ENCODE measurements at regions not wholly inside any gene's neighbourhood (a gene's known extent, or its start where the extent isn't known, plus 50 kb on each side); places are given as distances from the start of the nearest gene placed in this dataset.

- no peak overlapping the region for H3K27ac ChIP-seq
- WGBS, 3 donors: 91 to 96% (median 94%) methylated on average over 24 to 25 of the region's 25 CpGs
- H3K27me3 ChIP-seq: no peaks in the 10 kb centered on the region
- H3K9me3 ChIP-seq: no peaks in the 10 kb centered on the region
- H3K36me3 ChIP-seq: no peaks in the 10 kb centered on the region
- intact Hi-C loops (cut with DNase I): loop anchor here in 1 of 4 donors (10.0 kb wide), 1 partner anchor 56 kb away; no protein-coding TSS in a partner anchor
- no peak for DNase-seq
- TF ChIP-seq EP300 (IDR thresholded peaks at IDR 0.05): no peak
- TF ChIP-seq POLR2A (IDR thresholded peaks at IDR 0.05): no peak
- no peak for TF ChIP-seq CTCF (IDR thresholded peaks at IDR 0.05)
- no peaks in the 10 kb centered on the region for H3K4me1 ChIP-seq (ENCODE audit: insufficient read depth)
- H3K4me3 ChIP-seq: no peak overlapping the region
These were observed 1268.9 kb downstream of the BRD1 start for GRCh38 chr22:48558606-48559402.

- no peak for DNase-seq
- WGBS, 3 donors: 95 to 96% (median 96%) methylated on average over 12 of the region's 12 CpGs
- no peak overlapping the region for H3K4me3 ChIP-seq
- H3K9me3 ChIP-seq: no peaks in the 10 kb centered on the region
- intact Hi-C loops (cut with DNase I): loop anchor here in 1 of 4 donors (10.0 kb wide), 1 partner anchor 57 kb away; no protein-coding TSS in a partner anchor
- no peaks in the 10 kb centered on the region for H3K4me1 ChIP-seq (ENCODE audit: insufficient read depth)
- no peak overlapping the region for H3K27ac ChIP-seq
- H3K27me3 ChIP-seq: no peaks in the 10 kb centered on the region
- TF ChIP-seq EP300 (IDR thresholded peaks at IDR 0.05): no peak
- no peak for TF ChIP-seq POLR2A (IDR thresholded peaks at IDR 0.05)
- TF ChIP-seq CTCF (IDR thresholded peaks at IDR 0.05): no peak
- H3K36me3 ChIP-seq: no peaks in the 10 kb centered on the region
These were observed 1269.7 kb downstream of the BRD1 start for GRCh38 chr22:48558016-48558415.

GRCh38 chr22:48557473-48557872 is 1270.2 kb downstream of the BRD1 start:
- Histone ChIP-seq H3K27me3 (no peaks in the 10 kb centered on the region), H3K36me3 (no peaks in the 10 kb centered on the region), H3K9me3 (no peaks in the 10 kb centered on the region), H3K4me3 (no peak overlapping the region), H3K27ac (no peak overlapping the region), H3K4me1 (ENCODE audit: insufficient read depth) (no peaks in the 10 kb centered on the region)
- no peak for DNase-seq
- TF ChIP-seq CTCF (IDR thresholded peaks at IDR 0.05) (no peak), POLR2A (IDR thresholded peaks at IDR 0.05) (no peak), EP300 (IDR thresholded peaks at IDR 0.05) (no peak)
- intact Hi-C loops (cut with DNase I): loop anchor here in 1 of 4 donors (10.0 kb wide), 1 partner anchor 57 kb away; no protein-coding TSS in a partner anchor
- WGBS, 3 donors: 88 to 93% (median 91%) methylated on average over 10 to 11 of the region's 11 CpGs

- intact Hi-C loops (cut with DNase I): loop anchor here in 1 of 4 donors (10.0 kb wide), 1 partner anchor 58 kb away; no protein-coding TSS in a partner anchor
- no peaks in the 10 kb centered on the region for H3K4me1 ChIP-seq (ENCODE audit: insufficient read depth)
- WGBS, 3 donors: 88 to 95% (median 93%) methylated on average over 12 of the region's 12 CpGs
- no peaks in the 10 kb centered on the region for H3K27me3 ChIP-seq
- H3K27ac ChIP-seq: no peak overlapping the region
- H3K36me3 ChIP-seq: no peaks in the 10 kb centered on the region
- H3K4me3 ChIP-seq: no peak overlapping the region
- DNase-seq: no peak
- no peaks in the 10 kb centered on the region for H3K9me3 ChIP-seq
- TF ChIP-seq CTCF (IDR thresholded peaks at IDR 0.05) (no peak), POLR2A (IDR thresholded peaks at IDR 0.05) (no peak), EP300 (IDR thresholded peaks at IDR 0.05) (no peak)
These were observed 1270.9 kb downstream of the BRD1 start for GRCh38 chr22:48556751-48557150.
